ES-I3 (cell line): ENCODE measurements at regions not wholly inside any gene's neighbourhood (a gene's known extent, or its start where the extent isn't known, plus 50 kb on each side); places are given as distances from the start of the nearest gene placed in this dataset.

Experiments used
- H3K36me3 ChIP-seq: 2 replicates; pipeline ENCODE4 v1.6.1; 2013; ENCODE audit warnings: mild to moderate bottlenecking, low read length, control low read depth, moderate library complexity; ENCODE audit not compliant: insufficient read depth
- H3K4me1 ChIP-seq: 2 replicates; pipeline ENCODE4 v1.6.1; 2013; ENCODE audit warnings: mild to moderate bottlenecking, control low read depth, low read length; ENCODE audit not compliant: insufficient read depth
- H3K9ac ChIP-seq: 2 replicates; pipeline ENCODE4 v1.6.1; 2013; ENCODE audit warnings: low read depth, mild to moderate bottlenecking, low read length, moderate library complexity
- H3K9me3 ChIP-seq: 2 replicates; pipeline ENCODE4 v1.6.1; 2013; ENCODE audit warnings: mild to moderate bottlenecking, low read length, moderate library complexity; ENCODE audit not compliant: control insufficient read depth, insufficient read depth

DNA sequence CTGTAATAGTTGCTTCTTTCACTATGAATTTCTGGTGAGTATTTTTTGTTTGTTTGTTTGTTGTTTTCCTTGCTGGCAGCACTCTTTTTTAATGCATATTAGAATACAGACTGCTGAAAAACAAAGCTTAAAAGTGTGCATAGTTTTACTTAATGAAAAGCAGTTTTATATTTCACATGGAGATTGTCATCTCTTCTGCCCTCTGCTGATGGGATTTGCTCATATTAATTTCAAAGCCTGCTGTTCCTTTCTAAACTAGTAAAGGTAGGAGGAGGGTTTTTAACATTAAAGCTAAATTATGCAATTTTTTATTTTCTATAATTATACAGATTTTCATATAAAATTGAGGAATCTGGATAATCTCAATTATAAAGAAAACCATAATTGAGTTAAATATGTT, 692.6 kb upstream of the SLITRK1 start:
- H3K36me3 ChIP-seq, result no peaks in the 10 kb centered on the region
- H3K9ac ChIP-seq, result no peak overlapping the region
- H3K4me1 ChIP-seq, result no peaks in the 10 kb centered on the region
- H3K9me3 ChIP-seq, result no peaks in the 10 kb centered on the region

DNA sequence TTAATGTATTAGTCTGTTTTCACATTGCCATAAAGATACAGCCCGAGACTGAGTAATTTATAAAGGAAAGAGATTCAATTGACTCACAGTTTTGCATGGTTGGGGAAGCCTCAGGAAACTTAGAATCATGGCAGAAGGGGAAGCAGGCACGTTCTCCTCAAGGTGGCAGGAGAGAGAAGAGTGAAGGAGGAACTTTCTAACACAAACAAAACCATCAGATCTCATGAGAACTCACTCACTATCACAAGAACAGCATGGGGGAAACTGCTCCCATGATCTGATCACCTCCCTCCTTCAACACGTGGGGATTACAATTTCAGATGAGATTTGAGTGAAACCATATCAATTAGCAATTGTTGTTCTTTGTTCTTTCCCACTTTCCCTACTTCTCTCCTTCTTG, 689.0 kb upstream of the SLITRK1 start:
- H3K9me3 ChIP-seq, result no peaks in the 10 kb centered on the region
- no peaks in the 10 kb centered on the region for H3K4me1 ChIP-seq
- no peak overlapping the region for H3K9ac ChIP-seq
- H3K36me3 ChIP-seq, result no peaks in the 10 kb centered on the region

DNA sequence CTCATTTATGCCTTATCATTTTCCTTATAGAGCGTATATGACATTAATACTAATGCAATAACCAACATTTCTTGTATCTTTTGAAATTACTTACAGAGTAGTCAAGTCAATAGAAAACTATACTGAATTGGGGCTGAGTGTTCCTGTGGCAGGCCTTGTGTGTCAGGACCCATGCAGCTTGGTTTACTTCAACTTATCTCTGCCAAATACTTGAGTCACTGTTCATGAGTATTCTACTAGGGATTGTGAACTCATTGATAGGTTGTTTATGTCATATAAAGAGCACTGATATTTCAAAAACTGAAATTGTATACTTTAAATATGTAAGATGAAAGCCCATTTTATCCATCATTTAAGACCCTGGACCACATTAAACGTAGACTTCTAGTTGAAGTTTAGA, 688.6 kb upstream of the SLITRK1 start:
- Histone ChIP-seq H3K36me3 (no peaks in the 10 kb centered on the region), H3K9me3 (no peaks in the 10 kb centered on the region), H3K4me1 (no peaks in the 10 kb centered on the region), H3K9ac (no peak overlapping the region)

DNA sequence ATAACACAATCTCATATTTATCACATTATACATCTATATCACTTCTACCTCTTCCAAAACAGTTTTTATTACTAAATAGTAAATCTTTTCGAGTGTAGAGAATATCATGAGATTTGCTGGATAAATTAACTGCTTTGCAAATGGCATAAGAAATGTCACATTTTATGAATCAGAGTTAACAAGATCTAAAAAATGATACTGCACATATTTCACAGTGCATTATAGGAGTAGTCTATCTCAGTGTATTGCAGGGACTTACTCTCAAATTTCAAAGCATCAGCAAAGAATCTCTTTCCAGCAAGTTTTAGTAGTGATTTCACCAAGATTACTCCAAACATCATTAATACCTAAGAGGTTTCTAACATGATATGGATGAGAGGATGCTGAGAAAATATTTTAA, 687.1 kb upstream of the SLITRK1 start:
- Histone ChIP-seq H3K9me3 (no peaks in the 10 kb centered on the region), H3K4me1 (no peaks in the 10 kb centered on the region), H3K9ac (no peak overlapping the region), H3K36me3 (no peaks in the 10 kb centered on the region)

DNA sequence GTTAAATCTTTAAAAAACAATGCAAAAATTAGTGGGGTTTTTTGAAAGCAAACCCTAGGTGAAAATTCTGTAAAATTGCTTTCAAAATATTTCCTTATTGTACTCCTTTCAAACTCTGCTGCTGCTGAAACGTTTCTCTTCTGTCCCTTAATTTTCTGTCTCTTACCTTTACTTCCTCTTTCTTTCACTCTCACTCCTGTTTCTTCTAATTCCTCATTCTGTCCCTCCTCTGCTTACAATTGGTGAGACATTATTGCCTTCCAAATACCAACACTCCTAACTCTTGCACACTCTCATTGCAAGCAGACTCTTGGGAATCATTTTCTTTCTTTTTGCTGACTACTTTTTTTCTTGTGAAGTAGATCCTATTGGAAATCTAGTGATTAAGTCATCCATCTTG, 685.6 kb upstream of the SLITRK1 start:
- Histone ChIP-seq H3K4me1 (no peaks in the 10 kb centered on the region), H3K9me3 (no peaks in the 10 kb centered on the region), H3K9ac (no peak overlapping the region), H3K36me3 (no peaks in the 10 kb centered on the region)

DNA sequence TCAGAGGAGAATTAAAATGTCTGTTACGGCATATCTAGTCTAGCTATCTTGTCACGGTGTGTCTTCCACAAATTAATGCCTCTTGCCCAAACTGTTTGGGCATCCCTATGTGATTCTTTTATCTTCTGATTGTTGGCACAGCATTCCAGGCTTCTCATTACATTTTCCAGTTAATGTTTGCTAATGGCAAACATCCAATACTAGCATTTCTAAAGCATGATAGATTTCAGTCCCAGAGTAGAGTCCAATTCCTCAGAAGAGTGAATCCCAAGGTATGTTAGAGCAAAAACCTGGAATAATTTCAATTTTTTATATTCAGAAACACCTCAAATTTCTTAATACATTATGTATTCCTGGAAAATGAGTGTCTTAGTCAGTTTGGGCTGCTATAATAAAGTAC, 684.5 kb upstream of the SLITRK1 start:
- Histone ChIP-seq H3K9ac (no peak overlapping the region), H3K9me3 (no peaks in the 10 kb centered on the region), H3K4me1 (no peaks in the 10 kb centered on the region), H3K36me3 (no peaks in the 10 kb centered on the region)

DNA sequence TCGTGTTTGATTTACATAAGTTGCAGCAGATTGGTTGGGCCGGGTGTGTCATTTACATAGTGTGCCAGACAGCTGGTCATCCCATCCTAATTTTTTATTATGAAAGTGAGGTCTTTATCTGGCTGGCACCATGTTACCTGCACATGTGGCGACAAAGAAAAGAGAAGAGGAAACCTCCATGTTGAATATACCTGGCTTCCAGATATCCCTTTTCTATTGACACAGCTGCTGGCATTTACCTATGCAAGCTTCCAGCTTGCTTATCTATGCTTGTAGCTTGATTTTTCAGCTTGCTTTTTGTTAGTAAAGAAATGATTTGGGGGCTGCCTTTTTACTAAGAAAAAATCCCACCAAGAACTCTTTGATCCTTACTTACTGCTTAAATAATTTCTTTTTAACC, 681.3 kb upstream of the SLITRK1 start:
- Histone ChIP-seq H3K4me1 (no peaks in the 10 kb centered on the region), H3K36me3 (no peaks in the 10 kb centered on the region), H3K9me3 (0 out of 2 replicates have a peak, but pooled peaks cover 2% of the 10 kb centered on the region), H3K9ac (no peak overlapping the region)

DNA sequence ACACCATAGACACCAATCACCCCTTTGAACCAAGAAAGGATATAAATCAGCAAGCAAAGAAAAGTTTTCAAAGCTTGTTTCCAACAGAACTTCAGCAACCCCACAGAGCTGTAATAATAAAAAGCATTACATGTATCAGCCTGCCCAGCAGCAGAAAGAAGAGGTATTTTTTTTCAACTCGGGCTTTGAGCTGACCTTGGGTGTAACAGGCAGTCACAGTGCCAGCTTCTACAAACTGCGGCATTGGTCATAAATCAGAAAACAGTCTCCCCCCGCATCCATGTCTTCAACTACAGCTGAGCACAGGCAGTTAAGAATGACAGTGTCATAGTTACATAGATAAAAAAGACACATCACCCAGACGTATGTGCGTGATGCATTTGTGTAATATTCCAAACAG, 671.0 kb upstream of the SLITRK1 start:
- Histone ChIP-seq H3K9ac (no peak overlapping the region), H3K36me3 (no peaks in the 10 kb centered on the region), H3K4me1 (no peaks in the 10 kb centered on the region), H3K9me3 (no peaks in the 10 kb centered on the region)

DNA sequence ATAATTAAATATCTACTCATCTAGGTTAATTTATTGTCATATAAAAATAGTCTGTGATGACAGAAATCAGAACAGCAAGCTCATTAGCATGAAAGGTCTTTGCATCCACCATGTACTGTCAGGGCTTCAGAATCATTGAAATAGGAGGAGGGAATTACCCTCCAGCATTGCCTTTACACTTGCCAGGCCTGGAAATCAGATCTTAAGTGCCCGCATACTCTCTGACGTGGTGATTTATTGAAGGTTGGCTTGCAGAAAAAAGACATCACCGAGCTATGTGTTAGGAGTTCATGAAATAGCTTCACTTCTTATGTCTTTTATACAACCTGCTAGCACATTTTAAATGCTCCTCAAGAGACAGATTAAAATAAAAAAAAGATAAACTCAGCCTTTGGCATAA, 661.7 kb upstream of the SLITRK1 start:
- Histone ChIP-seq H3K9me3 (no peaks in the 10 kb centered on the region), H3K36me3 (no peaks in the 10 kb centered on the region), H3K9ac (no peak overlapping the region)

DNA sequence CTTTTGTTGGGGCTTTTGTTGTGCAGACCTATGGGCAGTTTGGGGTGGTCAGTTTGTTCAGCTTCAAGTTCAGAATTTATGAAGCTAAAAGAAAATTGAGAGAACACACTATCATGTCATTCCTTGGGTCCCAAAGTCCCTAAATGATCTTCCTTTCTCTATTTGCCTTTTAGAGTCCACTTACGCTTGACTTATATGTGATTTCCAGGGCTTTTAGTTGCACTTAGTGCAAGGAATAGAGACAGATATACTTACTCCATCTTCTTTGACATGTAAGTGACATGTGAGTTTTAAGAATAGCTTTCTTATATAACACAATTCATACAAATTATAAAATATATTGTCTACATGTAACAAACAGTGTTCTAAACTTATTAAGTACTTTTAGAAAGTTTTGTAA, 660.1 kb upstream of the SLITRK1 start:
- Histone ChIP-seq H3K4me1 (no peaks in the 10 kb centered on the region), H3K9ac (no peak overlapping the region), H3K36me3 (no peaks in the 10 kb centered on the region), H3K9me3 (no peaks in the 10 kb centered on the region)

More for the DNA sequence above, 661.7 kb upstream of the SLITRK1 start:
- H3K4me1 ChIP-seq, result no peaks in the 10 kb centered on the region

DNA sequence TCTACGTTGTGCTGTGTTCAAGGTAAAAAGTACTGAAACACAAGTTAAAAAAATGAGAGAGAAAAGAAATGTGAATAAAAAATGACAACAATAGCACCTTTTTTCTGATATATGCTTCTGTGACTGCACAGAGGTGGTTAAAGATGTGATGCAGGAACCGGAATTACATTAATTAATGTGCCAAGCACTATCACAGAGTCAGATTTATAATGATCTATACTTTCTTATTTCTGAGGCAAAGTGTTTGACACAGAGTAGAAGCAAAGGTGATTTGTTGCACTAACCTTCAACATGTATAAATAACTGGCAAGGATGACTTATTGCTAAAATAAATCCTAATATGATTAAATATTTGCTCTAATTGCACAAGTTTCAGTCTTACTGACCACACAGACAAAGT, 654.6 kb upstream of the SLITRK1 start:
- Histone ChIP-seq H3K4me1 (no peaks in the 10 kb centered on the region), H3K9me3 (no peaks in the 10 kb centered on the region), H3K36me3 (no peaks in the 10 kb centered on the region), H3K9ac (no peak overlapping the region)

DNA sequence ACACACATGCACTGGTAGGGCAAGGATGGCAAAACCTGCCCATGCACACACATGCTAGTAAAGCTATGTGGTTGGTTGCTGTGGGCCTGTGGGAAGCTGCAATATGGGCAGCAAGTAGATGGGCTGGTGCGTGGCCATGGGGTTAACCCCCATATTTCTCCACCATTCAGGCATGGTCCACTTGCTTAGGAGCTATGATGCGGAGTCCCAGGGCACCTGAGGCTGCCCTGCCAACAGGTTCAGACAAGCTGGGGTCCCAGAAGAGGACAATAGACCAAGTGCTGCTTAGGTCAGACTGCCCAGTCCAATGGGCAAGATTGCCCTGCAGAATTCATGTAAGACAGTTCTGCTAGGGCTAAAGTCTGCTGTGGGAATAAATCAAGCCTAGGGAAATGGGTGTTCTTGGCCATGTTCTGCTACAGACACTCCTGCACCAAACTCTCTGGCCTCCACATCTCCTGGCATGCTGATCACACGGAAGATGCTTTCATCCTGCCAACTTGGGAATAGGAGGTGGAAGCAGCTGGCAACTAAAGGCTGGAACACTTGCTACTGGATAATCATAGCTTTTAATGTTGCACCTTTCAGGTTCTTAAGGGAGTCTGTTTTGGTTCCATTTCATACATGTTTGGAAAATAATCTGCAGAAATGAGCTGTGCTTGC, 646.3 kb upstream of the SLITRK1 start:
- Histone ChIP-seq H3K9me3 (no peaks in the 10 kb centered on the region; the same call in 1 of the 2 replicates), H3K36me3 (no peaks in the 10 kb centered on the region)

DNA sequence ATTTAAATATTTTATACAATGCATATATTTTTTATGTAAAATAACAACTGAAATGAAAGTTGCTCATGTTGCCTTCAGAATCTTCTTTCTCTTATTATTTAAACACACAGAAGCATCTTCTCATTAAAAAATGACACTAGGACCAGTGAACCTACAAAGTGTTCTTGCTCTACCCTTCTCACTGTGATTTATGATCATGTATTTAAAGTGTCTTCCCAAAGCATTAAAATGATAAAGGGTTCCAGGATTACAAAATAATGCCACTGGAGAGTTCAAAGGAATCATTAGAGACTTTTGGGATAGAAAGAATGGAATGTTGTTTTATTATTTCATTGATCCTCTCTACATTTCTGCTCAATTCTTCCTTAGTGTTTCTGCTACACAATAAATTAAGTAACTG, 643.6 kb upstream of the SLITRK1 start:
- Histone ChIP-seq H3K9me3 (no peaks in the 10 kb centered on the region; the same call in 1 of the 2 replicates), H3K36me3 (no peaks in the 10 kb centered on the region), H3K9ac (no peak overlapping the region), H3K4me1 (no peaks in the 10 kb centered on the region)

More for the DNA sequence above, 646.3 kb upstream of the SLITRK1 start:
- no peaks in the 10 kb centered on the region for H3K4me1 ChIP-seq
- no peak overlapping the region for H3K9ac ChIP-seq

DNA sequence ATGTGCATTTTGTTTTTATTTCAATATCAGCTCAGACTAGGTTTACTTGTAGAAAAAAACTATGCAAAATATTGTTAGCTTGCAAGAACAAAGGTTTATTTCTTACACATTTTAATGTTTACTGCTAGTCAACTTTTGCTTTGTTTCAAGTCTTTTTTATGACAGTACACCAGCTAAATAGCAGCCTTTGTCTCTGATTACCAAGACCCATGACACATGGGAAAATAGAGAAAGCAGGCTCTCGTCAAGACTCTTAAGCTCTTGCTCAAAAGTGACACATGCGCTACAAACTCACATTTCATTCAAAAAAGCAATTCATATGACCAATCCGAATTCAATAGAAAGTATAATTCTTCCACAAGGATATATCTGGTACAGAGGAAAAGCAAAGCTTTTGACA, 642.3 kb upstream of the SLITRK1 start:
- H3K4me1 ChIP-seq, result no peaks in the 10 kb centered on the region
- H3K9me3 ChIP-seq, result no peaks in the 10 kb centered on the region
- no peak overlapping the region for H3K9ac ChIP-seq
- no peaks in the 10 kb centered on the region for H3K36me3 ChIP-seq

DNA sequence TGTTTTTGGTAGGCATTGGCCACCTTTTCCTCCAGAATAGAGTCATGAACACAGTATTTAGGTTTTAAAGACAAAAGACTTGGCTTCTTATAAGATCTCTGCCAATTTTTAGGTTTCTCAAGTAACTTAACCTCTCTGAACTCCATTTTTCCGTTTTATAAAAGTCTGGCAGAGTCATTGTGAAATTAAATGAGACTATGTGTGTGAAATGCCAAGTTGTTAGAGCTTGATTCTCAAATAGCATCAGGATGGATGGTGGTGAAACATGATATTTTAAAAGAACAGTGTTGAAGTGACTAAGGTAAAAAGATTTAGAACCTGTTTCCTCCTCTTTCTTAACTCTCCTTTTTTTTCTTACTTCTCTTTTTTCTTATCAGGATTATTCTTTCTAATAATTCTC, 617.7 kb upstream of the SLITRK1 start:
- H3K9me3 ChIP-seq, result no peaks in the 10 kb centered on the region; the same call in 1 of the 2 replicates
- no peaks in the 10 kb centered on the region for H3K36me3 ChIP-seq
- no peak overlapping the region for H3K9ac ChIP-seq
- no peaks in the 10 kb centered on the region for H3K4me1 ChIP-seq

DNA sequence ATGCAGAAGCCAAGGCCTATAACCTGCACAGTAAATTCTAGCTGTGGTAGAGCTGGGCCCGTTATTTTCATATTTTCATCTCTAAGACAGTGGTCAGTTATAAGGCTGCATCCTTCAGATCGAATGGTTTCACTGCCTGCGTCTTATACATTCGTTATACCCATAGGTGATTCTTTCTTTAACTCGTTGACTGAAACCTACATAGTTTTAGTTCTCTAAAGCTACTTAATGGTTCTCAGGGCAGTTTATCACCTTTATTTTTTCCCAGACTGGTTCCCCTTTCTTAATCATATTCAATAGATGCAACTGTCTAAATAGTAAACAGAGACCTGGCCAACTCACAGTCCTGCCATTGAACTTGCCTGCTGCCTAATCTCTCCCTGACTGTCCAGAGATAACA, 615.3 kb upstream of the SLITRK1 start:
- Histone ChIP-seq H3K9me3 (no peaks in the 10 kb centered on the region; the same call in 1 of the 2 replicates), H3K36me3 (no peaks in the 10 kb centered on the region), H3K4me1 (no peaks in the 10 kb centered on the region), H3K9ac (no peak overlapping the region)
